GM21576 (cell line): ENCODE measurements at regions not wholly inside any gene's neighbourhood (a gene's known extent, or its start where the extent isn't known, plus 50 kb on each side); places are given as distances from the start of the nearest gene placed in this dataset.
A peak's percentile ranks its signal among the peaks of the same experiment; 100 is the strongest.

Source experiments
- ATAC-seq: cut with Tn5 transposase; IDR thresholded peaks from one replicate; pipeline ENCODE4 v1.9.1; 2021; ENCODE audit warnings: mild to moderate bottlenecking, moderate library complexity; ENCODE audit not compliant: unreplicated experiment

- no peak for ATAC-seq
These were observed 88.2 kb upstream of the CAMK2D start for GRCh38 chr4:113849771-113850170.

GRCh38 chr4:113847710-113848109 lies 86.2 kb upstream of the CAMK2D start:
- ATAC-seq = no peak

GRCh38 chr4:113846433-113846832 lies 84.9 kb upstream of the CAMK2D start:
- no peak for ATAC-seq

GRCh38 chr4:113845138-113845537 lies 83.6 kb upstream of the CAMK2D start:
- ATAC-seq = no peak

- no peak for ATAC-seq
These were observed 82.8 kb upstream of the CAMK2D start for GRCh38 chr4:113844369-113844768.

GRCh38 chr4:113840861-113841260 lies 79.3 kb upstream of the CAMK2D start:
- ATAC-seq = no peak

- ATAC-seq = no peak
These were observed 76.9 kb upstream of the CAMK2D start for GRCh38 chr4:113838460-113838859.

GRCh38 chr4:113837397-113837796 lies 75.9 kb upstream of the CAMK2D start:
- ATAC-seq = peak; percentile 100

- ATAC-seq = no peak
These were observed 73.5 kb upstream of the CAMK2D start for GRCh38 chr4:113835005-113835404.

GRCh38 chr4:113834298-113834697 lies 72.8 kb upstream of the CAMK2D start:
- no peak for ATAC-seq

- no peak for ATAC-seq
These were observed 71.3 kb upstream of the CAMK2D start for GRCh38 chr4:113832803-113833202.

GRCh38 chr4:113831457-113831856 lies 69.9 kb upstream of the CAMK2D start:
- no peak for ATAC-seq

GRCh38 chr4:113828702-113829101 lies 67.2 kb upstream of the CAMK2D start:
- ATAC-seq = no peak

GRCh38 chr4:113827285-113827684 lies 65.7 kb upstream of the CAMK2D start:
- ATAC-seq = no peak

GRCh38 chr4:113826421-113826820 lies 64.9 kb upstream of the CAMK2D start:
- ATAC-seq = no peak

- peak; percentile 71 for ATAC-seq
These were observed 63.7 kb upstream of the CAMK2D start for GRCh38 chr4:113825272-113825671.

GRCh38 chr4:113824396-113824795 lies 62.9 kb upstream of the CAMK2D start:
- ATAC-seq = no peak

- ATAC-seq = peak; percentile 71
These were observed 61.7 kb upstream of the CAMK2D start for GRCh38 chr4:113823291-113823659.

- peak; percentile 68 for ATAC-seq
These were observed 61.2 kb upstream of the CAMK2D start for GRCh38 chr4:113822555-113823290.

GRCh38 chr4:113821856-113822255 lies 60.3 kb upstream of the CAMK2D start:
- no peak for ATAC-seq

- no peak for ATAC-seq
These were observed 58.6 kb upstream of the CAMK2D start for GRCh38 chr4:113820108-113820507.

- no peak for ATAC-seq
These were observed 54.3 kb upstream of the CAMK2D start for GRCh38 chr4:113815826-113816225.

GRCh38 chr4:113811359-113811758 lies 49.8 kb upstream of the CAMK2D start:
- ATAC-seq = no peak
